PC-3 (cell line): ENCODE measurements at regions not wholly inside any gene's neighbourhood (a gene's known extent, or its start where the extent isn't known, plus 50 kb on each side); places are given as distances from the start of the nearest gene placed in this dataset.

Experiments
- CTCF ChIP-seq: fragments of 300-600 bp; sonication (generic); conservative IDR thresholded peaks from 2 replicates; pipeline ENCODE4 v1.5.1; 2017; ENCODE audit warnings: antibody characterized with exemption, low read depth, mild to moderate bottlenecking, low read length
- EZH2 ChIP-seq: fragments of 300-600 bp; sonication (generic); IDR thresholded peaks from one replicate; pipeline ENCODE4 v1.6.1; 2017; ENCODE audit warnings: antibody characterized with exemption, mild to moderate bottlenecking, low read length; ENCODE audit not compliant: unreplicated experiment

GRCh38 chr6:71524201-71524600 lies 235.6 kb downstream of the OGFRL1 start:
- no peak for TF ChIP-seq CTCF
- no peak for TF ChIP-seq EZH2
